Peyer's patch (tissue), 4 donors: ENCODE measurements at regions not wholly inside any gene's neighbourhood (a gene's known extent, or its start where the extent isn't known, plus 50 kb on each side); places are given as distances from the start of the nearest gene placed in this dataset.

ENCODE experiments used
- DNase-seq, 3 donors: peaks; one replicate each; pipeline ENCODE4 v3.0.0-alpha.2; 2017 to 2019
- H3K27ac ChIP-seq, 4 donors: fragments of 200-600 bp; sonication (generic); one replicate each; pipeline ENCODE4 v1.5.1; 2016 to 2019
- H3K27me3 ChIP-seq, 2 donors: fragments of 200-600 bp; sonication (generic); one replicate each; pipeline ENCODE4 v1.5.1; 2019
- H3K36me3 ChIP-seq, 3 donors: fragments of 200-600 bp; sonication (generic); one replicate each; pipeline ENCODE4 v1.5.1; 2016 to 2019
- H3K4me1 ChIP-seq, 4 donors: fragments of 200-600 bp; sonication (generic); one replicate each; pipeline ENCODE4 v1.5.1; 2016 to 2019
- H3K4me3 ChIP-seq, 4 donors: fragments of 200-600 bp; sonication (generic); 1 replicate in 3 of 4; 2 replicates in 1 of 4; pipeline ENCODE4 v1.5.1; 2016 to 2019; ENCODE audit warnings: mild to moderate bottlenecking in 1 of 4
- H3K9me3 ChIP-seq, 4 donors: fragments of 200-600 bp; sonication (generic); one replicate each; pipeline ENCODE4 v1.5.1; 2016 to 2019; ENCODE audit warnings: mild to moderate bottlenecking in 1 of 4
- CTCF ChIP-seq, 6 experiments: fragments of 450-650 bp in 4 of 6; fragments of 200-600 bp in 2 of 6; sonication (generic) in 1 of 6; IDR thresholded peaks; one replicate each; pipeline ENCODE4 v1.5.1; 2017 to 2019; ENCODE audit warnings: antibody characterized with exemption in 6 of 6, mild to moderate bottlenecking in 3 of 6, moderate library complexity in 1 of 6
- POLR2A ChIP-seq, 2 donors: fragments of 450-650 bp; IDR thresholded peaks; one replicate each; pipeline ENCODE4 v1.5.1; 2017; ENCODE audit warnings: antibody characterized with exemption in 2 of 2, mild to moderate bottlenecking in 2 of 2, moderate library complexity in 2 of 2

DNA sequence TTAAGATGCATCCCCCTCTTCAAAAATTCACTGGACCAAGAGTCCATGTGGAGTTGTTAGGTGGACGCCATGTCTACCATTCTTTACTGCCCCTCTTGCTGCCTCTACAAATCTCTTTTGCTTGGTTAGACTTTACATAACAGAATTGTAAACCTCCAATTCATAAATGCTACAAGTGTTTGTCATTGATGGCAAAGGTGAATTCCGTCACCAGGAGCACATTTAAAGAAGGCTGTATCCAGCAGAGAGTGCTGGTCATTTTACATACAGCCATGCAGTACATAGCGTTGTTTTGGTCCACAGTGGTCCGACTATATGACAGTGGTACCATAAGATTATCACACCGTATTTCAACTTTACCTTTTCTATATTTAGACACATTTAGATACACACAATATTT, 274.5 kb downstream of the MYCN start:
- H3K4me3 ChIP-seq, result no peak overlapping the region
- no peak overlapping the region for H3K27ac ChIP-seq
- no peaks in the 10 kb centered on the region for H3K27me3 ChIP-seq
- H3K36me3 ChIP-seq, result no peaks in the 10 kb centered on the region
- no peaks in the 10 kb centered on the region for H3K4me1 ChIP-seq
- H3K9me3 ChIP-seq, result no peaks in the 10 kb centered on the region
- DNase-seq, result no peak
- TF ChIP-seq POLR2A (IDR thresholded peaks at IDR 0.05), result no peak
- no peak for TF ChIP-seq CTCF (IDR thresholded peaks at IDR 0.05)

GRCh38 chr2:16214391-16214790, 274.0 kb downstream of the MYCN start:
- no peak overlapping the region for H3K4me3 ChIP-seq
- TF ChIP-seq CTCF (IDR thresholded peaks at IDR 0.05) (no peak), POLR2A (IDR thresholded peaks at IDR 0.05) (no peak)
- H3K36me3 ChIP-seq, result no peaks in the 10 kb centered on the region
- no peak overlapping the region for H3K27ac ChIP-seq
- no peaks in the 10 kb centered on the region for H3K9me3 ChIP-seq
- no peaks in the 10 kb centered on the region for H3K27me3 ChIP-seq
- no peaks in the 10 kb centered on the region for H3K4me1 ChIP-seq
- DNase-seq, result no peak

GRCh38 chr2:16212321-16212720, 272.0 kb downstream of the MYCN start:
- TF ChIP-seq CTCF (IDR thresholded peaks at IDR 0.05) (no peak), POLR2A (IDR thresholded peaks at IDR 0.05) (no peak)
- no peaks in the 10 kb centered on the region for H3K9me3 ChIP-seq
- H3K4me1 ChIP-seq, result no peaks in the 10 kb centered on the region
- no peak overlapping the region for H3K4me3 ChIP-seq
- no peak overlapping the region for H3K27ac ChIP-seq
- H3K36me3 ChIP-seq, result no peaks in the 10 kb centered on the region
- no peak for DNase-seq
- H3K27me3 ChIP-seq, result no peaks in the 10 kb centered on the region

DNA sequence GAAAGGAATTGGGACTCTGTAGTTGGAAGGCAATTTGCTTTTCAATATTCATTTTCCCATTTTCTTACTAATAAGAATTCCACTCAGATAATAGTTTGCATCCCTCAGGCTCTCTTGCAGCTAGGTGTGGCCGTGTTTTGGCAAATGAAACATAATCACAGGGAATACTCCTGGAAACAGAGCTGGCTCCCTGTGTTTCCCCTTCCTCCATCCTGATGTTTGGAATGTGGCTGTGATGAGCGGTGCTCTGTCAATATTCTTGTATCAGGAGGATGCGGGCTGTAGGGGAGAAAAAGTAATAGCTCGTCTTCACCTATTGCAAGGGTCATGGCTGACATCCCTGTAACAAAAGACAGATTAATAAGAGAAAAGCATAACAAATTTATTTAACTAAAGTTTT, 271.0 kb downstream of the MYCN start:
- H3K9me3 ChIP-seq, result no peaks in the 10 kb centered on the region
- no peak for TF ChIP-seq CTCF (IDR thresholded peaks at IDR 0.05)
- no peak for TF ChIP-seq POLR2A (IDR thresholded peaks at IDR 0.05)
- no peak overlapping the region for H3K27ac ChIP-seq
- H3K36me3 ChIP-seq, result no peaks in the 10 kb centered on the region
- no peak for DNase-seq
- no peak overlapping the region for H3K4me3 ChIP-seq
- no peaks in the 10 kb centered on the region for H3K27me3 ChIP-seq
- no peaks in the 10 kb centered on the region for H3K4me1 ChIP-seq

GRCh38 chr2:16210841-16211240, 270.5 kb downstream of the MYCN start:
- Histone ChIP-seq H3K4me1 (no peaks in the 10 kb centered on the region), H3K27me3 (no peaks in the 10 kb centered on the region), H3K36me3 (no peaks in the 10 kb centered on the region), H3K9me3 (no peaks in the 10 kb centered on the region), H3K27ac (no peak overlapping the region), H3K4me3 (no peak overlapping the region)
- TF ChIP-seq POLR2A (IDR thresholded peaks at IDR 0.05) (no peak), CTCF (IDR thresholded peaks at IDR 0.05) (no peak)
- DNase-seq, result no peak

GRCh38 chr2:16209799-16210198, 269.4 kb downstream of the MYCN start:
- no peak for DNase-seq
- H3K36me3 ChIP-seq, result no peaks in the 10 kb centered on the region
- no peaks in the 10 kb centered on the region for H3K4me1 ChIP-seq
- H3K27me3 ChIP-seq, result no peaks in the 10 kb centered on the region
- H3K9me3 ChIP-seq, result no peaks in the 10 kb centered on the region
- H3K27ac ChIP-seq, result no peak overlapping the region
- TF ChIP-seq CTCF (IDR thresholded peaks at IDR 0.05), result no peak
- TF ChIP-seq POLR2A (IDR thresholded peaks at IDR 0.05), result no peak
- H3K4me3 ChIP-seq, result no peak overlapping the region
